SK-N-SH (cell line): ENCODE measurements at regions not wholly inside any gene's neighbourhood (a gene's known extent, or its start where the extent isn't known, plus 50 kb on each side); places are given as distances from the start of the nearest gene placed in this dataset.

Experiments used
- CTCF ChIA-PET: fragments of 300-600, 350-600 bp; formaldehyde crosslinking; extraction: SDS; loops from one replicate; lab custom pipeline; 2021; lab: Yijun Ruan, JAX
- POLR2A ChIA-PET: fragments of 350-600 bp; sonication (Branson Sonifier 250); formaldehyde crosslinking; extraction: SDS; loops from one replicate; lab custom pipeline; 2020; ENCODE audit warnings: antibody characterized with exemption, inconsistent platforms; lab: Yijun Ruan, JAX
- DNase-seq: peaks from one replicate; pipeline ENCODE4 v3.0.0; 2012
- H2AFZ ChIP-seq: fragments of 200-600 bp; sonication (generic); 2 replicates; pipeline ENCODE4 v1.8.1; 2016; ENCODE audit warnings: antibody characterized with exemption, mild to moderate bottlenecking, low read depth
- H3F3A ChIP-seq: fragments of 200-600 bp; sonication (generic); replicated peaks from 2 replicates; pipeline ENCODE3; 2016; ENCODE audit warnings: antibody characterized with exemption, mild to moderate bottlenecking; ENCODE audit not compliant: insufficient read depth
- H3K27ac ChIP-seq, 2 experiments: fragments of 200-500 bp in 1 of 2; fragments of 200-600 bp in 1 of 2; sonication (Bioruptor generic) in 1 of 2; sonication (generic), shearing (Covaris generic) in 1 of 2; 2 replicates each; pipeline versions ENCODE4 v1.5.1 to v1.6.1; 2014 to 2016; ENCODE audit warnings: low read depth in 2 of 2, inconsistent platforms in 1 of 2, low read length in 1 of 2, mild to moderate bottlenecking in 1 of 2, mixed read lengths in 1 of 2
- H3K27me3 ChIP-seq: fragments of 200-600 bp; sonication (generic), shearing (Covaris generic); 2 replicates; pipeline ENCODE4 v1.6.1; 2016; ENCODE audit warnings: mixed run types; ENCODE audit not compliant: insufficient read depth
- H3K36me3 ChIP-seq, 2 experiments: fragments of 200-500 bp in 1 of 2; fragments of 200-600 bp in 1 of 2; sonication (Bioruptor generic) in 1 of 2; sonication (generic) in 1 of 2; replicated peaks in 1 of 2; 2 replicates each; pipeline versions ENCODE3 to v1.5.1; 2014 to 2016; ENCODE audit warnings: low read length in 1 of 2, mild to moderate bottlenecking in 1 of 2; ENCODE audit not compliant: insufficient read depth in 2 of 2, control insufficient read depth in 1 of 2
- H3K4me1 ChIP-seq, 2 experiments: fragments of 200-500 bp in 1 of 2; fragments of 200-600 bp in 1 of 2; sonication (Bioruptor generic) in 1 of 2; sonication (generic), shearing (Covaris generic) in 1 of 2; 2 replicates each; pipeline versions ENCODE4 v1.5.1 to v1.6.1; 2014 to 2016; ENCODE audit warnings: low read depth in 1 of 2, low read length in 1 of 2, mixed run types in 1 of 2; ENCODE audit not compliant: insufficient read depth in 2 of 2, control insufficient read depth in 1 of 2
- H3K4me2 ChIP-seq: fragments of 200-600 bp; sonication (generic), shearing (Covaris generic); 2 replicates; pipeline ENCODE4 v1.6.1; 2017; ENCODE audit warnings: mixed run types
- H3K4me3 ChIP-seq, 2 experiments: fragments of 200-500 bp in 1 of 2; fragments of 200-600 bp in 1 of 2; sonication (Bioruptor generic) in 1 of 2; sonication (generic), shearing (Covaris generic) in 1 of 2; 2 replicates each; pipeline versions ENCODE4 v1.5.1 to v1.8.1; 2014 to 2016; ENCODE audit warnings: low read depth in 2 of 2, inconsistent platforms in 1 of 2, low read length in 1 of 2, mild to moderate bottlenecking in 1 of 2, mixed read lengths in 1 of 2, moderate library complexity in 1 of 2
- H3K79me2 ChIP-seq: fragments of 200-600 bp; sonication (generic); 2 replicates; pipeline ENCODE4 v1.8.1; 2017; ENCODE audit warnings: mild to moderate bottlenecking; ENCODE audit not compliant: insufficient read depth
- H3K9ac ChIP-seq: fragments of 200-600 bp; sonication (generic); 2 replicates; pipeline ENCODE4 v1.6.1; 2017; ENCODE audit warnings: mixed run types
- H3K9me2 ChIP-seq: fragments of 200-600 bp; sonication (generic); 2 replicates; pipeline ENCODE4 v1.6.1; 2017; ENCODE audit warnings: mixed run types
- H3K9me3 ChIP-seq: fragments of 200-600 bp; sonication (generic); 2 replicates; pipeline ENCODE4 v1.6.1; 2017; ENCODE audit warnings: mixed run types, mild to moderate bottlenecking, moderate library complexity
- H4K20me1 ChIP-seq: fragments of 200-600 bp; sonication (generic); 2 replicates; pipeline ENCODE4 v1.6.1; 2017; ENCODE audit warnings: mild to moderate bottlenecking, mixed run types; ENCODE audit not compliant: insufficient read depth
- ELF1 ChIP-seq: IDR thresholded peaks from 2 replicates; pipeline ENCODE4 v1.4.0; 2012
- EP300 ChIP-seq, 2 experiments: IDR thresholded peaks; 2 replicates each; pipeline versions ENCODE4 v1.4.0 to v1.6.1; 2012; ENCODE audit warnings: borderline replicate concordance in 1 of 2, low read depth in 1 of 2, low read length in 1 of 2
- FOSL2 ChIP-seq: IDR thresholded peaks from 2 replicates; pipeline ENCODE4 v1.4.0; 2012; ENCODE audit warnings: low read depth, mild to moderate bottlenecking, moderate library complexity, borderline replicate concordance
- NRF1 ChIP-seq: IDR thresholded peaks from 2 replicates; pipeline ENCODE4 v1.6.1; 2012; ENCODE audit warnings: low read depth, mild to moderate bottlenecking, low read length
- RAD21 ChIP-seq: IDR thresholded peaks from 2 replicates; pipeline ENCODE4 v1.6.1; 2012; ENCODE audit warnings: mild to moderate bottlenecking, low read length
- RCOR1 ChIP-seq: fragments of 150-350 bp; IDR thresholded peaks from 2 replicates; pipeline ENCODE4 v1.6.1; 2017; ENCODE audit warnings: antibody characterized with exemption, low read length
- RFX5 ChIP-seq: IDR thresholded peaks from 2 replicates; pipeline ENCODE4 v1.6.1; 2012; ENCODE audit warnings: mild to moderate bottlenecking, improper control_type of control experiment, low read length
- WGBS: methylation state at CpG from one replicate; pipeline ENCODE4 v1.1.6; 2017; ENCODE audit warnings: low lambda C conversion rate; 5-methylcytosine and 5-hydroxymethylcytosine counted together
- TF ChIP-seq, protein P1 (sequence below): fragments of 150-350 bp; IDR thresholded peaks from 2 replicates; pipeline ENCODE4 v1.6.1; 2016; ENCODE audit warnings: mild to moderate bottlenecking, low read depth, low read length
- TF ChIP-seq, protein P2 (sequence below): fragments of 150-350 bp; IDR thresholded peaks from 2 replicates; pipeline ENCODE4 v1.6.1; 2017; ENCODE audit warnings: antibody characterized with exemption, low read length, low read depth, borderline replicate concordance

- peaks cover 21% of the 10 kb centered on the region for H3K79me2 ChIP-seq
- 40% methylated on average over 9 of the region's 9 CpGs for WGBS
- no peak overlapping the region for H3K4me2 ChIP-seq
- no peaks in the 10 kb centered on the region for H4K20me1 ChIP-seq
- TF ChIP-seq, protein P1, sequence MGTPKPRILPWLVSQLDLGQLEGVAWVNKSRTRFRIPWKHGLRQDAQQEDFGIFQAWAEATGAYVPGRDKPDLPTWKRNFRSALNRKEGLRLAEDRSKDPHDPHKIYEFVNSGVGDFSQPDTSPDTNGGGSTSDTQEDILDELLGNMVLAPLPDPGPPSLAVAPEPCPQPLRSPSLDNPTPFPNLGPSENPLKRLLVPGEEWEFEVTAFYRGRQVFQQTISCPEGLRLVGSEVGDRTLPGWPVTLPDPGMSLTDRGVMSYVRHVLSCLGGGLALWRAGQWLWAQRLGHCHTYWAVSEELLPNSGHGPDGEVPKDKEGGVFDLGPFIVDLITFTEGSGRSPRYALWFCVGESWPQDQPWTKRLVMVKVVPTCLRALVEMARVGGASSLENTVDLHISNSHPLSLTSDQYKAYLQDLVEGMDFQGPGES = no peak
- POLR2A ChIA-PET = no interaction called here
- H2AFZ ChIP-seq = no peak overlapping the region
- CTCF ChIA-PET = no interaction called here
- no peak overlapping the region for H3K9ac ChIP-seq
- H3K27ac ChIP-seq = no peak overlapping the region
- H3K36me3 ChIP-seq = no peaks in the 10 kb centered on the region
- H3K27me3 ChIP-seq = no peaks in the 10 kb centered on the region
- no peaks in the 10 kb centered on the region for H3K9me2 ChIP-seq
- H3K9me3 ChIP-seq = no peaks in the 10 kb centered on the region
- H3K4me1 ChIP-seq = no peaks in the 10 kb centered on the region
- peaks cover 8% of the 10 kb centered on the region for H3F3A ChIP-seq
- DNase-seq = no peak
- no peak overlapping the region for H3K4me3 ChIP-seq
Observed at GRCh38 chr16:86716649-86717048, 138.3 kb downstream of the FOXL1 start.

GRCh38 chr16:86718118-86718517, 139.8 kb downstream of the FOXL1 start:
- DNase-seq = no peak
- ChIA-PET CTCF (no interaction called here), POLR2A (no interaction called here)
- H2AFZ ChIP-seq = no peak overlapping the region
- H3K27ac ChIP-seq = no peak overlapping the region
- no peaks in the 10 kb centered on the region for H3K9me2 ChIP-seq
- peaks cover 7% of the 10 kb centered on the region; the same call in 1 of the 2 replicates for H3K79me2 ChIP-seq
- H3K4me3 ChIP-seq = no peak overlapping the region
- no peaks in the 10 kb centered on the region for H3K4me1 ChIP-seq
- H3K4me2 ChIP-seq = no peak overlapping the region
- TF ChIP-seq RAD21 (no peak), RCOR1 (no peak), ELF1 (no peak), FOSL2 (no peak), EP300 (IDR thresholded peaks at IDR 0.05; ENCODE audit: borderline replicate concordance in 1 of 2, low read depth in 1 of 2, low read length in 1 of 2) (no peak)
- TF ChIP-seq, protein P2, sequence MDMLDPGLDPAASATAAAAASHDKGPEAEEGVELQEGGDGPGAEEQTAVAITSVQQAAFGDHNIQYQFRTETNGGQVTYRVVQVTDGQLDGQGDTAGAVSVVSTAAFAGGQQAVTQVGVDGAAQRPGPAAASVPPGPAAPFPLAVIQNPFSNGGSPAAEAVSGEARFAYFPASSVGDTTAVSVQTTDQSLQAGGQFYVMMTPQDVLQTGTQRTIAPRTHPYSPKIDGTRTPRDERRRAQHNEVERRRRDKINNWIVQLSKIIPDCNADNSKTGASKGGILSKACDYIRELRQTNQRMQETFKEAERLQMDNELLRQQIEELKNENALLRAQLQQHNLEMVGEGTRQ = no peak
- H3K36me3 ChIP-seq = no peaks in the 10 kb centered on the region
- H3K9ac ChIP-seq = no peak overlapping the region
- H3K9me3 ChIP-seq = no peaks in the 10 kb centered on the region
- H3K27me3 ChIP-seq = no peaks in the 10 kb centered on the region
- H3F3A ChIP-seq = peaks cover 8% of the 10 kb centered on the region
- 42% methylated on average over 4 of the region's 9 CpGs for whole genome bisulfite sequencing
- H4K20me1 ChIP-seq = no peaks in the 10 kb centered on the region

GRCh38 chr16:86722970-86723369, 144.6 kb downstream of the FOXL1 start:
- Histone ChIP-seq H3K4me3 (no peak overlapping the region), H3K4me1 (no peaks in the 10 kb centered on the region), H3K9me2 (no peaks in the 10 kb centered on the region), H3K9me3 (no peaks in the 10 kb centered on the region), H2AFZ (no peak overlapping the region), H3K27ac (no peak overlapping the region), H3K27me3 (no peaks in the 10 kb centered on the region), H3K4me2 (no peak overlapping the region), H3F3A (peaks cover 8% of the 10 kb centered on the region), H3K79me2 (no peaks in the 10 kb centered on the region), H3K36me3 (no peaks in the 10 kb centered on the region), H4K20me1 (no peaks in the 10 kb centered on the region), H3K9ac (no peak overlapping the region)
- 42% methylated on average over 5 of the region's 5 CpGs for WGBS
- ChIA-PET CTCF (no interaction called here), POLR2A (no interaction called here)
- TF ChIP-seq NRF1 (no peak), RFX5 (no peak), FOSL2 (no peak)
- no peak for DNase-seq
